GM12878 (cell line): ENCODE measurements at regions not wholly inside any gene's neighbourhood (a gene's known extent, or its start where the extent isn't known, plus 50 kb on each side); places are given as distances from the start of the nearest gene placed in this dataset.

ENCODE experiments used
- ATAC-seq: fragments of 200-7000 bp; cut with Tn5 transposase; 3 replicates; pipeline ENCODE4 v1.9.1; 2020; ENCODE audit warnings: mild to moderate bottlenecking, moderate library complexity
- BruUV-seq: library from RNA; stranded (reverse); fragments of 400-500 nt; replicated peaks from 2 replicates; lab custom pipeline; 2021; lab: Mats Ljungman, UMichigan
- CTCF ChIA-PET: fragments of 300-600 bp; sonication (Branson Sonifier 250); formaldehyde crosslinking; extraction: SDS; loops from one replicate; lab custom pipeline; 2021; ENCODE audit warnings: inconsistent platforms; lab: Yijun Ruan, JAX
- POLR2A ChIA-PET: fragments of 350-600 bp; formaldehyde crosslinking; extraction: SDS; loops from one replicate; lab custom pipeline; 2021; ENCODE audit warnings: inconsistent platforms; lab: Charles Lee
- RAD21 ChIA-PET: fragments of 300-600 bp; sonication (Branson Sonifier 250); formaldehyde crosslinking; loops from one replicate; lab custom pipeline; 2023; ENCODE audit warnings: antibody characterized with exemption; ENCODE audit not compliant: unreplicated experiment; lab: Charles Lee
- SMC1A ChIA-PET: fragments of 300-600 bp; sonication (Branson Sonifier 250); formaldehyde crosslinking; loops from one replicate; lab custom pipeline; 2023; ENCODE audit not compliant: unreplicated experiment, uncharacterized antibody; lab: Charles Lee
- DNase-seq: peaks from one replicate; pipeline ENCODE4 v3.0.0-alpha.2; 2011; ENCODE audit warnings: low read depth, low spot score
- FAIRE-seq: peaks from 3 replicates; lab custom pipeline; 2011; peaks lifted over from hg19 to GRCh38; lab: Jason Lieb, UNC
- H2AFZ ChIP-seq: 2 replicates; pipeline ENCODE4 v1.6.0; 2011; ENCODE audit warnings: low read depth, low read length, control low read depth; ENCODE audit not compliant: control insufficient read depth
- H3K27ac ChIP-seq: 2 replicates; pipeline ENCODE4 v1.5.1; 2011; ENCODE audit warnings: control low read depth; ENCODE audit not compliant: control insufficient read depth, insufficient read depth
- H3K27me3 ChIP-seq, 2 experiments: replicated peaks in 1 of 2; 2 replicates each; pipeline versions ENCODE4 v1.6.0 to v1.6.1; 2011; ENCODE audit warnings: low read length in 1 of 2; ENCODE audit not compliant: control insufficient read depth in 2 of 2, insufficient read depth in 2 of 2
- H3K36me3 ChIP-seq, 2 experiments: 2 replicates each; pipeline ENCODE4 v1.5.1; 2011; ENCODE audit warnings: low read length in 1 of 2; ENCODE audit not compliant: control insufficient read depth in 2 of 2, insufficient read depth in 2 of 2
- H3K4me1 ChIP-seq: 2 replicates; pipeline ENCODE4 v1.6.1; 2011; ENCODE audit warnings: mild to moderate bottlenecking, low read length, moderate library complexity, mixed read lengths; ENCODE audit not compliant: control insufficient read depth, insufficient read depth
- H3K4me2 ChIP-seq: 2 replicates; pipeline ENCODE4 v1.6.0; 2011; ENCODE audit warnings: control low read depth; ENCODE audit not compliant: control insufficient read depth, insufficient read depth
- H3K4me3 ChIP-seq: fragments of 200-600 bp; sonication (generic); 2 replicates; pipeline ENCODE4 v1.5.1; 2016
- H3K79me2 ChIP-seq: 2 replicates; pipeline ENCODE4 v1.6.0; 2011; ENCODE audit warnings: low read length; ENCODE audit not compliant: control insufficient read depth, insufficient read depth
- H3K9ac ChIP-seq: 2 replicates; pipeline ENCODE4 v1.8.0; 2011; ENCODE audit warnings: low read length, control low read depth, mixed read lengths; ENCODE audit not compliant: control insufficient read depth, insufficient read depth
- H3K9me3 ChIP-seq: replicated peaks from 3 replicates; pipeline ENCODE4 v1.5.1; 2011; ENCODE audit warnings: mild to moderate bottlenecking, low read length; ENCODE audit not compliant: control insufficient read depth, insufficient read depth
- H4K20me1 ChIP-seq: 2 replicates; pipeline ENCODE4 v1.6.0; 2011; ENCODE audit not compliant: control insufficient read depth, insufficient read depth
- BCL3 ChIP-seq: IDR thresholded peaks from 2 replicates; pipeline ENCODE4 v1.6.1; 2011; ENCODE audit warnings: borderline replicate concordance, low read depth, mild to moderate bottlenecking, moderate library complexity, low read length; ENCODE audit not compliant: insufficient read depth, poor library complexity, severe bottlenecking
- CBX3 ChIP-seq: fragments of 200-600 bp; sonication (generic); IDR thresholded peaks from 2 replicates; pipeline ENCODE4 v1.6.1; 2016; ENCODE audit warnings: low read depth, borderline replicate concordance
- EZH2 ChIP-seq: IDR thresholded peaks from 2 replicates; pipeline ENCODE4 v1.6.1; 2012; ENCODE audit warnings: low read depth, mild to moderate bottlenecking, control low read depth, inconsistent platforms, low read length, borderline replicate concordance; ENCODE audit not compliant: control insufficient read depth
- PBX3 ChIP-seq: IDR thresholded peaks from 2 replicates; pipeline ENCODE4 v1.6.1; 2011; ENCODE audit warnings: mild to moderate bottlenecking, low read depth, low read length, moderate library complexity; ENCODE audit not compliant: insufficient replicate concordance
- PRDM15 ChIP-seq: fragments of 450-650 bp; formaldehyde crosslinking; IDR thresholded peaks from 2 replicates; pipeline ENCODE4 v1.4.0; 2020; ENCODE audit warnings: mild to moderate bottlenecking, moderate library complexity
- REST ChIP-seq: IDR thresholded peaks from 2 replicates; pipeline ENCODE4 v1.6.1; 2012; ENCODE audit warnings: mild to moderate bottlenecking, low read depth, low read length
- ZNF687 ChIP-seq: fragments of 450-650 bp; IDR thresholded peaks from 2 replicates; pipeline ENCODE4 v1.6.1; 2017; ENCODE audit warnings: mild to moderate bottlenecking, moderate library complexity
- WGBS: methylation state at CpG from one replicate; pipeline ENCODE4 v1.1.6; 2016; ENCODE audit warnings: low lambda C conversion rate; ENCODE audit not compliant: insufficient replicate concordance, insufficient coverage; ENCODE audit errors: missing lambda C conversion rate; 5-methylcytosine and 5-hydroxymethylcytosine counted together
- in situ Hi-C: fragments of 300-500 bp; cut with MboI; formaldehyde crosslinking; loops from 9 replicates; pipeline ENCODE4 v1.14.3; 2018; ENCODE audit warnings: mixed read lengths
- intact Hi-C: fragments of 100-400 bp; cut with micrococcal nuclease; formaldehyde crosslinking; loops from one replicate; pipeline ENCODE4 v1.14.2; 2022; ENCODE audit not compliant: unreplicated experiment

- Histone ChIP-seq H4K20me1 (no peaks in the 10 kb centered on the region), H3K4me3 (no peak overlapping the region), H3K79me2 (no peaks in the 10 kb centered on the region), H3K36me3 (no peaks in the 10 kb centered on the region), H3K27ac (no peak overlapping the region), H3K4me1 (no peaks in the 10 kb centered on the region), H2AFZ (no peak overlapping the region), H3K9ac (no peak overlapping the region), H3K4me2 (no peak overlapping the region), H3K27me3 (no peaks in the 10 kb centered on the region), H3K9me3 (no peaks in the 10 kb centered on the region)
- RAD21 ChIA-PET: no interaction called here
- in situ Hi-C loops: no loop called here
- 20% methylated on average over 5 of the region's 5 CpGs for WGBS
- CTCF ChIA-PET: no interaction called here
- BruUV-seq: no TSS peak
- FAIRE-seq (no peak), ATAC-seq (no peak), DNase-seq (no peak)
- SMC1A ChIA-PET: no interaction called here
- POLR2A ChIA-PET: no interaction called here
- intact Hi-C loops: no loop called here
- TF ChIP-seq EZH2: no peak
- TF ChIP-seq REST: no peak
- no peak for TF ChIP-seq CBX3
- no peak for TF ChIP-seq BCL3
- TF ChIP-seq ZNF687: no peak
- TF ChIP-seq PRDM15 (CRISPR knock-in tag): no peak
- no peak for TF ChIP-seq PBX3
Observed at GRCh38 chr13:47178090-47178950, 281.5 kb upstream of the HTR2A start.
